ENCODE measurements at regions not wholly inside any gene's neighbourhood (a gene's known extent, or its start where the extent isn't known, plus 50 kb on each side); places are given as distances from the start of the nearest gene placed in this dataset.

DNA sequence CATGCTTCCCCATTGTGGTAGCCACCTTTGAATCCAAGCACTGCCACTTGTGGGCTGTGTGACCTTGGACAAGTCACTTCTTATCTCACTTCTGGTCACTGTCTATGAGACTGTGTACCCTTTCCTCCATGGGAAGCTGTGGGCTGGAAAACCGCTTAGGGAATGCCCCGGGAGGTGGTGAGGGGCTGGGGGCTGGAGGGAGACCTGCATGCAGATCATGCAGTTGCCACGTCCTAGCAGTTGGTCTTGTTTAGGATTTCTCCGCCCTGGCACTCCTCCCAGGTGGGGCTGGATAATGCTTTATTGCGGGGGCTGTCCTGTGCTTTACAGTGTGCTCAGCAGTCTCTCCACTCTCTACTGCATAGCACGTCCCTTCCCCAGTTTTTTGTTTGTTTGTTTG lies 62.9 kb upstream of the OPN4 start:
- no peak overlapping the region for H3K27ac ChIP-seq
- intact Hi-C loops (cut with DNase I): no loop called here
- no peak overlapping the region for H3K4me3 ChIP-seq (replicated peaks in 1 of 3)
- 83 to 93% methylated on average over 6 of the region's 6 CpGs for WGBS, 2 donors
- no peak for DNase-seq
- no peaks in the 10 kb centered on the region for H3K9me3 ChIP-seq
- no peaks in the 10 kb centered on the region for H3K4me1 ChIP-seq
- TF ChIP-seq, protein P1, sequence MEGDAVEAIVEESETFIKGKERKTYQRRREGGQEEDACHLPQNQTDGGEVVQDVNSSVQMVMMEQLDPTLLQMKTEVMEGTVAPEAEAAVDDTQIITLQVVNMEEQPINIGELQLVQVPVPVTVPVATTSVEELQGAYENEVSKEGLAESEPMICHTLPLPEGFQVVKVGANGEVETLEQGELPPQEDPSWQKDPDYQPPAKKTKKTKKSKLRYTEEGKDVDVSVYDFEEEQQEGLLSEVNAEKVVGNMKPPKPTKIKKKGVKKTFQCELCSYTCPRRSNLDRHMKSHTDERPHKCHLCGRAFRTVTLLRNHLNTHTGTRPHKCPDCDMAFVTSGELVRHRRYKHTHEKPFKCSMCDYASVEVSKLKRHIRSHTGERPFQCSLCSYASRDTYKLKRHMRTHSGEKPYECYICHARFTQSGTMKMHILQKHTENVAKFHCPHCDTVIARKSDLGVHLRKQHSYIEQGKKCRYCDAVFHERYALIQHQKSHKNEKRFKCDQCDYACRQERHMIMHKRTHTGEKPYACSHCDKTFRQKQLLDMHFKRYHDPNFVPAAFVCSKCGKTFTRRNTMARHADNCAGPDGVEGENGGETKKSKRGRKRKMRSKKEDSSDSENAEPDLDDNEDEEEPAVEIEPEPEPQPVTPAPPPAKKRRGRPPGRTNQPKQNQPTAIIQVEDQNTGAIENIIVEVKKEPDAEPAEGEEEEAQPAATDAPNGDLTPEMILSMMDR (IDR thresholded peaks at IDR 0.05): no peak
- no peak for TF ChIP-seq POLR2A (IDR thresholded peaks at IDR 0.05)
- H3K36me3 ChIP-seq: no peaks in the 10 kb centered on the region
- no peaks in the 10 kb centered on the region for H3K27me3 ChIP-seq

DNA sequence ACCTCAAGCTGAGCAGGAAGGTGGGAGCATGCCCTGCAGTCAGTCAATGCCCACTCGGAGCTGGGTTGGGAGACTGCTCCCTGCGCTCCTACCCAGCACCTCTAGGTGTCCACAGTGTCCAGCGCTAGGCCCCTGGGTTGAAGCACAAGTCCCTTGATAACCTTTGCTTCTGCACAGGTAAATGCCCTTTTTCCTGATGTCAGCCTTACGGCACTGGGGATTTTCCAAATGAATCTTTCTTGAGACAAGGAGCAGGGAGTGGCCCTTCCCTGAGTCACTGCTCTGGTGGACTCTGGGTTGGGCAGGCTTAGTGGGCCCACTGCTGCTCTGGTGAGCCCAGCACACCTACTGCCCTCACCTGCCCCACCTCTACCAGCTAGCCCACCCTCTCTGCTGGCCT lies 61.9 kb upstream of the OPN4 start:
- intact Hi-C loops (cut with DNase I): no loop called here
- TF ChIP-seq, protein P1 (IDR thresholded peaks at IDR 0.05): no peak
- no peak for TF ChIP-seq POLR2A (IDR thresholded peaks at IDR 0.05)
- 87% methylated on average over 3 of the region's 4 CpGs; no CpG with 5 or more reads in 1 of the 2 donors for WGBS, 2 donors

DNA sequence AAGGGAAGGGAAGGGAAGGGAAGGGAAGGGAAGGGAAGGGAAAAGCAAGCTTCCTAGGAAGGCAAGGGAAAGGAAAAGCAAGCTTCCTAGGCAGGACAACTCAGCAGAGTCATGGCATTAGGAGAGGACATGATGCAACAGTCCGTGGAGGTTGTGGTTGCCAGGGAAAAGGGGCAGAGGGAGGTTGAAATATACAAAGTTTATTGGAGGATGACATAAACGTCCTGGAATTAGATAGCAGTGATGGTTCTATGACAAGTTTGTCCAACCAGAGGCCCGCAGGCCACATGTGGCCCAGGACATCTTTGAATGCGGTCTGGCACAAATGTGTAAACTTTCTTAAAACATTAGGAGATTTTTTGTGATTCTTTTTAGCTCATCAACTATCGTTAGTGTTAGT lies 59.8 kb upstream of the OPN4 start:
- Histone ChIP-seq H3K4me1 (no peaks in the 10 kb centered on the region), H3K4me3 (replicated peaks in 1 of 3) (no peak overlapping the region), H3K9me3 (no peaks in the 10 kb centered on the region), H3K36me3 (no peaks in the 10 kb centered on the region), H3K27me3 (no peaks in the 10 kb centered on the region), H3K27ac (no peak overlapping the region)
- WGBS, 2 donors: 87 to 95% methylated on average over 5 of the region's 5 CpGs
- intact Hi-C loops (cut with DNase I): no loop called here
- no peak for DNase-seq
- TF ChIP-seq POLR2A (IDR thresholded peaks at IDR 0.05): no peak
- TF ChIP-seq, protein P1 (IDR thresholded peaks at IDR 0.05): no peak

More for the DNA sequence above, 61.9 kb upstream of the OPN4 start:
- Histone ChIP-seq H3K9me3 (no peaks in the 10 kb centered on the region), H3K4me3 (replicated peaks in 1 of 3) (no peak overlapping the region), H3K36me3 (no peaks in the 10 kb centered on the region), H3K27me3 (no peaks in the 10 kb centered on the region), H3K4me1 (no peaks in the 10 kb centered on the region), H3K27ac (no peak overlapping the region)
- DNase-seq: no peak

GRCh38 chr10:86595496-86595895 lies 58.9 kb upstream of the OPN4 start:
- Histone ChIP-seq H3K36me3 (no peaks in the 10 kb centered on the region), H3K27me3 (no peaks in the 10 kb centered on the region), H3K27ac (no peak overlapping the region), H3K4me1 (no peaks in the 10 kb centered on the region), H3K4me3 (replicated peaks in 1 of 3) (no peak overlapping the region), H3K9me3 (no peaks in the 10 kb centered on the region)
- intact Hi-C loops (cut with DNase I): no loop called here
- no peak for DNase-seq
- TF ChIP-seq POLR2A (IDR thresholded peaks at IDR 0.05): no peak
- TF ChIP-seq, protein P1 (IDR thresholded peaks at IDR 0.05): no peak
- 92 to 96% methylated on average over 5 of the region's 5 CpGs for WGBS, 2 donors

- no peaks in the 10 kb centered on the region for H3K36me3 ChIP-seq
- no peak for TF ChIP-seq POLR2A (IDR thresholded peaks at IDR 0.05)
- TF ChIP-seq, protein P1 (IDR thresholded peaks at IDR 0.05): no peak
- H3K9me3 ChIP-seq: no peaks in the 10 kb centered on the region
- no peak overlapping the region for H3K4me3 ChIP-seq (replicated peaks in 1 of 3)
- WGBS, 2 donors: 78 to 88% methylated on average over 3 of the region's 3 CpGs
- H3K27ac ChIP-seq: no peak overlapping the region
- intact Hi-C loops (cut with DNase I): no loop called here
- no peaks in the 10 kb centered on the region for H3K27me3 ChIP-seq
- no peak for DNase-seq
- H3K4me1 ChIP-seq: no peaks in the 10 kb centered on the region
Measured at GRCh38 chr10:86596266-86596665, 58.1 kb upstream of the OPN4 start.
